Erythroblast (primary cell): ENCODE measurements at regions not wholly inside any gene's neighbourhood (a gene's known extent, or its start where the extent isn't known, plus 50 kb on each side); places are given as distances from the start of the nearest gene placed in this dataset.

Source experiments
- DNase-seq, 2 experiments: peaks; one replicate each; lab custom pipeline; 2025; lab: John Stamatoyannopoulos, UW
- GATA1 ChIP-seq: IDR thresholded peaks from 2 replicates; pipeline ENCODE4 v1.6.1; 2011; ENCODE audit warnings: low read depth, mild to moderate bottlenecking, control low read depth, low read length, moderate library complexity
- POLR2A ChIP-seq: IDR thresholded peaks from 2 replicates; pipeline ENCODE4 v1.6.1; 2011; ENCODE audit warnings: mild to moderate bottlenecking, low read length

GRCh38 chr6:41424370-41425058, 89.1 kb downstream of the NCR2 start:
- peak; percentile 47 to 77 for DNase-seq
- TF ChIP-seq GATA1: no peak

GRCh38 chr6:41425511-41425910, 90.1 kb downstream of the NCR2 start:
- TF ChIP-seq GATA1 (no peak), POLR2A (no peak)
- no peak for DNase-seq

- TF ChIP-seq GATA1: no peak
- TF ChIP-seq POLR2A: no peak
- DNase-seq: no peak
Observed at GRCh38 chr6:41426438-41426851, 91.0 kb downstream of the NCR2 start.

GRCh38 chr6:41426888-41427641, 91.7 kb downstream of the NCR2 start:
- TF ChIP-seq POLR2A: no peak
- no peak for TF ChIP-seq GATA1
- DNase-seq: no peak

GRCh38 chr6:41427642-41428335, 92.4 kb downstream of the NCR2 start:
- TF ChIP-seq GATA1: no peak
- TF ChIP-seq POLR2A: no peak
- no peak for DNase-seq

- DNase-seq: no peak
- no peak for TF ChIP-seq GATA1
- TF ChIP-seq POLR2A: no peak
Observed at GRCh38 chr6:41428336-41428995, 93.1 kb downstream of the NCR2 start.

- DNase-seq: no peak
Observed at GRCh38 chr6:41428996-41429421, 93.6 kb downstream of the NCR2 start.

GRCh38 chr6:41429506-41430504, 94.4 kb downstream of the NCR2 start:
- no peak for TF ChIP-seq GATA1
- TF ChIP-seq POLR2A: no peak
- no peak for DNase-seq

More at GRCh38 chr6:41428996-41429421, 93.6 kb downstream of the NCR2 start:
- TF ChIP-seq GATA1: no peak
- no peak for TF ChIP-seq POLR2A

- TF ChIP-seq POLR2A (no peak), GATA1 (no peak)
- no peak for DNase-seq
Observed at GRCh38 chr6:41430875-41431274, 95.5 kb downstream of the NCR2 start.

- TF ChIP-seq POLR2A (no peak), GATA1 (no peak)
- DNase-seq: no peak
Observed at GRCh38 chr6:41432280-41432679, 96.9 kb downstream of the NCR2 start.

GRCh38 chr6:41434803-41435481, 99.5 kb downstream of the NCR2 start:
- no peak for TF ChIP-seq GATA1
- TF ChIP-seq POLR2A: no peak
- no peak for DNase-seq

- TF ChIP-seq POLR2A: no peak
- no peak for TF ChIP-seq GATA1
- no peak for DNase-seq
Observed at GRCh38 chr6:41437604-41438003, 102.2 kb downstream of the NCR2 start.
